Pancreas (tissue), 10 donors: ENCODE measurements at regions not wholly inside any gene's neighbourhood (a gene's known extent, or its start where the extent isn't known, plus 50 kb on each side); places are given as distances from the start of the nearest gene placed in this dataset.
A peak's percentile ranks its signal among the peaks of the same experiment; 100 is the strongest.

Experiments used
- ATAC-seq, 4 donors: fragments of 200-7000 bp; cut with Tn5 transposase; one replicate each; pipeline versions ENCODE4 v1.8.0 to v1.9.1; 2020; ENCODE audit warnings: mild to moderate bottlenecking in 4 of 4, moderate library complexity in 4 of 4
- DNase-seq, 6 donors: peaks; one replicate each; pipeline ENCODE4 v3.0.0-alpha.2; 2020
- FAIRE-seq: peaks from 2 replicates; lab custom pipeline; 2012; peaks lifted over from hg19 to GRCh38; lab: Jason Lieb, UNC
- H3K27ac ChIP-seq, 4 donors: fragments of 200-600 bp; sonication (generic); 1 replicate in 3 of 4; 2 replicates in 1 of 4; pipeline versions ENCODE4 v1.5.0 to v1.8.0; 2020
- H3K27me3 ChIP-seq, 4 donors: fragments of 200-600 bp; one replicate each; pipeline ENCODE4 v1.8.0; 2021
- H3K36me3 ChIP-seq, 3 donors: fragments of 200-600 bp; sonication (generic) in 1 of 3; one replicate each; pipeline versions ENCODE4 v1.5.0 to v1.8.0; 2020 to 2021
- H3K4me1 ChIP-seq, 3 donors: fragments of 200-600 bp; one replicate each; pipeline ENCODE4 v1.8.0; 2021
- H3K4me3 ChIP-seq, 4 donors: fragments of 200-600 bp; sonication (generic) in 2 of 4; one replicate each; pipeline versions ENCODE4 v1.5.0 to v1.8.0; 2020 to 2021
- H3K9me3 ChIP-seq, 4 donors: fragments of 200-600 bp; one replicate each; pipeline ENCODE4 v1.8.0; 2021
- WGBS, 2 donors: extraction: QIAGEN DNeasy Blood & Tissue Kit; methylation state at CpG; one replicate each; pipeline ENCODE4 v1.1.7; 2013; 5-methylcytosine and 5-hydroxymethylcytosine counted together
- intact Hi-C, 3 donors: fragments of 100-400 bp; cut with DNase I; formaldehyde crosslinking; loops; one replicate each; pipeline versions ENCODE4 v1.11.1 to v1.14.2; 2022
- TF ChIP-seq, protein P1 (sequence below), 4 donors: fragments of 200-600 bp; sonication (generic) in 3 of 4; IDR thresholded peaks; one replicate each; pipeline versions ENCODE4 v1.5.0 to v1.8.0; 2021; ENCODE audit warnings: antibody characterized with exemption in 4 of 4
- donor health status: healthy with polysubstance abuse.
- donor health status: DM: no; HTN: no; CAD: no; lungs with moderate emphysema.
- donor health status: DM: no; HTN: no; CAD: no.
- donor health status: control.
- donor health status: control.
- donor health status: Bipolar disorder and iron deficiency.
- donor health status: DM: yes; HTN: yes; CAD: no.
- donor health status: DM: no; HTN: no; CAD: no.
- donor health status: DM: no; HTN: no; CAD: no.
- donor health status: DM: yes; HTN: yes; CAD: no.

DNA sequence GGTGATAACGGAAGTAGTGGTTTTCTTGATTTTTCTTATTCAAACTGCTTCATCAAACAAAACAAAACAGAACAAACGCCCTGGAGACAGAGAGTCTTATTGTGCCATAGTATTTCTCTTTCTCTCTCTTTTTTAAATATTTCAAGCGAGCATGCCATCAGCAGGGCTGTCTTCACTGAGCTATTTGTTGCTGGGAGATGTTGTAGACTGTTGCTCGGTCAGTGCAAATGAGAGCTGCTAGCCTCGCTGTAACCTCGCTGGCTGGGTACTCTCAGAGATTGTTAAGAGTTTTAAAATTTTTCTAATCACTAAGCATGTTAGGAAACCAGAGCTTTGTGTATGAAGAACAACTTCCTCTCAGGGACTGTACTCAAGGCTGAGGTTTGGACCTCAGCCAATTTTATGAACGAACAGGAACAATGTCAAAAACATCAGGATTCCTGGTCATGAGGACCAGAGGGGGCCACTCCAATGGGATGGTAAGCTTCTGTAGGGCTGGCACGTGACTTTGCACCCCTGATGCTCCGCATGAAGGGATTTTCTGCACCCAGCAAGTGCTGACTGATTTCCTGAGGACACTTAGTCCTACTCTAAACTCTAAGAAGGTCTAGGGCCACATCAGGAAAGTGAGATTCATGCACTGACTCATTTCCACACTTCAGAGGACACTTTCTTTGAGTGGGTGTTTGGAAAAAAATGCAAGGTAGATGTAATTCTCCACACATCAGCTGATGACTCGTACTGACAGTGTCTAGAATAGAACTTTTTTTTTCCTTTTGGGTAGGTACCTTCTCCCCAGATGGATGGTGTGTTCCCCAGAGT is 59.8 kb upstream of the IL1R1 start:
- H3K36me3 ChIP-seq, result no peaks in the 10 kb centered on the region
- no peaks in the 10 kb centered on the region for H3K27me3 ChIP-seq
- H3K27ac ChIP-seq, result peak overlapping the region in 3 of 4 donors; percentile 7 to 62 (median 61)
- TF ChIP-seq, protein P1, sequence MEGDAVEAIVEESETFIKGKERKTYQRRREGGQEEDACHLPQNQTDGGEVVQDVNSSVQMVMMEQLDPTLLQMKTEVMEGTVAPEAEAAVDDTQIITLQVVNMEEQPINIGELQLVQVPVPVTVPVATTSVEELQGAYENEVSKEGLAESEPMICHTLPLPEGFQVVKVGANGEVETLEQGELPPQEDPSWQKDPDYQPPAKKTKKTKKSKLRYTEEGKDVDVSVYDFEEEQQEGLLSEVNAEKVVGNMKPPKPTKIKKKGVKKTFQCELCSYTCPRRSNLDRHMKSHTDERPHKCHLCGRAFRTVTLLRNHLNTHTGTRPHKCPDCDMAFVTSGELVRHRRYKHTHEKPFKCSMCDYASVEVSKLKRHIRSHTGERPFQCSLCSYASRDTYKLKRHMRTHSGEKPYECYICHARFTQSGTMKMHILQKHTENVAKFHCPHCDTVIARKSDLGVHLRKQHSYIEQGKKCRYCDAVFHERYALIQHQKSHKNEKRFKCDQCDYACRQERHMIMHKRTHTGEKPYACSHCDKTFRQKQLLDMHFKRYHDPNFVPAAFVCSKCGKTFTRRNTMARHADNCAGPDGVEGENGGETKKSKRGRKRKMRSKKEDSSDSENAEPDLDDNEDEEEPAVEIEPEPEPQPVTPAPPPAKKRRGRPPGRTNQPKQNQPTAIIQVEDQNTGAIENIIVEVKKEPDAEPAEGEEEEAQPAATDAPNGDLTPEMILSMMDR (IDR thresholded peaks at IDR 0.05), result no peak
- FAIRE-seq, result no peak
- intact Hi-C loops, result no loop called here
- peaks cover 0 to 19% (median 18%) of the 10 kb centered on the region in 3 donors for H3K4me1 ChIP-seq
- WGBS, 2 donors, result 49% methylated on average over 10 of the region's 10 CpGs
- ATAC-seq, result peak; percentile 56 to 91 (median 86)
- no peaks in the 10 kb centered on the region for H3K9me3 ChIP-seq
- no peak overlapping the region for H3K4me3 ChIP-seq
- no peak for DNase-seq

DNA sequence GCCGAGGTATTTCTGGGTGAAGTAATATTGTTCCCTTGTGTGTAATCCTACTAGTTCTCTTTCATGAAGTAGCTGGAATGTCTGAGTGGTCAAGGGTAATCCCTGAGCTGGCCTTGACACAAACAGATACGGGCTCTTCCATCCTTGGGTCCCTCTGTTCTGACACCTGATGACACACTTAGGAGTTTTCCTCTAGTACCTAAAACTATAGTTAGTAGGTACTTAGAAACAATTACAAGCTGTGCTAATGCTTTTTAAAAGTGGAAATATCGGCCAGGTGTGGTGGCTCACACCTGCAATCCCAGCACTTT is 59.2 kb upstream of the IL1R1 start:
- FAIRE-seq, result no peak
- H3K36me3 ChIP-seq, result no peaks in the 10 kb centered on the region
- WGBS, 2 donors, result 91% methylated on average over 3 of the region's 3 CpGs
- peak overlapping the region in 2 of 4 donors; percentile 61 to 62 for H3K27ac ChIP-seq
- no peak for ATAC-seq
- peaks cover 0 to 19% (median 18%) of the 10 kb centered on the region in 3 donors for H3K4me1 ChIP-seq
- DNase-seq, result no peak
- intact Hi-C loops, result no loop called here
- no peaks in the 10 kb centered on the region for H3K27me3 ChIP-seq
- no peaks in the 10 kb centered on the region for H3K9me3 ChIP-seq
- TF ChIP-seq, protein P1 (IDR thresholded peaks at IDR 0.05), result no peak
- no peak overlapping the region for H3K4me3 ChIP-seq

- peak overlapping the region in 2 of 4 donors; percentile 13 to 28 for H3K27ac ChIP-seq
- TF ChIP-seq, protein P1 (IDR thresholded peaks at IDR 0.05), result no peak
- no peaks in the 10 kb centered on the region for H3K27me3 ChIP-seq
- intact Hi-C loops, result no loop called here
- FAIRE-seq (no peak), ATAC-seq (peak in 1 of 4 donors; percentile 41), DNase-seq (no peak)
- WGBS, 2 donors, result 60 to 66% methylated on average over 2 of the region's 2 CpGs
- no peaks in the 10 kb centered on the region for H3K9me3 ChIP-seq
- peaks cover 0 to 19% (median 18%) of the 10 kb centered on the region in 3 donors for H3K4me1 ChIP-seq
- no peaks in the 10 kb centered on the region for H3K36me3 ChIP-seq
- H3K4me3 ChIP-seq, result no peak overlapping the region
These were observed 57.9 kb upstream of the IL1R1 start for GRCh38 chr2:102084651-102085050.

DNA sequence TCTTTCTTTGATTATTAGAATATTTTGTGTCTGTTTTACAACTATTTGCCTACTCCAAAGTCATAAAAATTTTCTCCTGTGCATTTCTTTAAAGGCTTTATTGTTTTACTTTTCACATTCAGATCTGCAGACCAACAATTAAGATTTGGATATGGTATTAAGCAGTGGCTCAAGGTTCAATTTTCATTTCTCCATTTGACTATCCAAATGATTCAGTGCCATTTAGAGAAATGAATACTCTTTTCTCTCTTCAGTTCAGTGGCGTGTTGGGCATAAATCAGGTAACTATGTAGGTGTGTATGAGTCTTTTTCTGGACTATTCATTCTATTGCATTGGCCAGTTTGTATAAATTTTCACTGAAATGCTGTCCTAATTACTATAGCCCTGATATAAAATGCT is 57.3 kb upstream of the IL1R1 start:
- H3K4me3 ChIP-seq, result no peak overlapping the region
- peaks cover 0 to 19% (median 18%) of the 10 kb centered on the region in 3 donors for H3K4me1 ChIP-seq
- ATAC-seq (no peak), DNase-seq (no peak), FAIRE-seq (no peak)
- peak overlapping the region in 1 of 4 donors; percentile 28 for H3K27ac ChIP-seq
- no peaks in the 10 kb centered on the region for H3K9me3 ChIP-seq
- intact Hi-C loops, result no loop called here
- no peaks in the 10 kb centered on the region for H3K36me3 ChIP-seq
- TF ChIP-seq, protein P1 (IDR thresholded peaks at IDR 0.05), result no peak
- WGBS, 2 donors, result 86 to 94% methylated on average over 1 of the region's 1 CpG
- H3K27me3 ChIP-seq, result no peaks in the 10 kb centered on the region
